ENCODE measurements at regions not wholly inside any gene's neighbourhood (a gene's known extent, or its start where the extent isn't known, plus 50 kb on each side); places are given as distances from the start of the nearest gene placed in this dataset.

GRCh38 chr5:110038297-110038997 lies 348.7 kb downstream of the MAN2A1 start:
- no peak for DNase-seq

- no peak for DNase-seq
These were observed 350.5 kb downstream of the MAN2A1 start for GRCh38 chr5:110040178-110040577.

GRCh38 chr5:110043025-110043424 lies 353.3 kb downstream of the MAN2A1 start:
- DNase-seq = no peak

GRCh38 chr5:110045158-110045557 lies 355.4 kb downstream of the MAN2A1 start:
- no peak for DNase-seq

- no peak for DNase-seq
These were observed 358.8 kb downstream of the MAN2A1 start for GRCh38 chr5:110048491-110048890.

GRCh38 chr5:110049816-110050215 lies 360.1 kb downstream of the MAN2A1 start:
- no peak for DNase-seq

GRCh38 chr5:110050640-110051345 lies 361.1 kb downstream of the MAN2A1 start:
- DNase-seq = no peak

- no peak for DNase-seq
These were observed 363.5 kb downstream of the MAN2A1 start for GRCh38 chr5:110053205-110053604.

GRCh38 chr5:110053824-110054223 lies 364.1 kb downstream of the MAN2A1 start:
- no peak for DNase-seq

- DNase-seq = peak; percentile 28
These were observed 364.5 kb downstream of the MAN2A1 start for GRCh38 chr5:110054240-110054639.

- no peak for DNase-seq
These were observed 365.6 kb downstream of the MAN2A1 start for GRCh38 chr5:110055302-110055701.

- DNase-seq = no peak
These were observed 366.9 kb downstream of the MAN2A1 start for GRCh38 chr5:110056580-110057114.

GRCh38 chr5:110058175-110058574 lies 368.4 kb downstream of the MAN2A1 start:
- no peak for DNase-seq

- DNase-seq = no peak
These were observed 372.5 kb downstream of the MAN2A1 start for GRCh38 chr5:110062246-110062645.

- DNase-seq = no peak
These were observed 374.2 kb downstream of the MAN2A1 start for GRCh38 chr5:110063640-110064602.

GRCh38 chr5:110064603-110065268 lies 375.0 kb downstream of the MAN2A1 start:
- no peak for DNase-seq

GRCh38 chr5:110070836-110071235 lies 381.1 kb downstream of the MAN2A1 start:
- no peak for DNase-seq

- DNase-seq = no peak
These were observed 382.9 kb downstream of the MAN2A1 start for GRCh38 chr5:110072651-110073050.

GRCh38 chr5:110073534-110073933 lies 383.8 kb downstream of the MAN2A1 start:
- DNase-seq = no peak

- DNase-seq = no peak
These were observed 385.9 kb downstream of the MAN2A1 start for GRCh38 chr5:110075656-110076055.

GRCh38 chr5:110077147-110077546 lies 387.4 kb downstream of the MAN2A1 start:
- DNase-seq = no peak

GRCh38 chr5:110082194-110082593 lies 392.5 kb downstream of the MAN2A1 start:
- no peak for DNase-seq

All from femur (tissue), 1 donor.